HG03175 (cell line): ENCODE measurements at regions not wholly inside any gene's neighbourhood (a gene's known extent, or its start where the extent isn't known, plus 50 kb on each side); places are given as distances from the start of the nearest gene placed in this dataset.

ENCODE experiments used
- ATAC-seq: cut with Tn5 transposase; IDR thresholded peaks from one replicate; pipeline ENCODE4 v1.9.1; 2021; ENCODE audit warnings: mild to moderate bottlenecking, moderate library complexity; ENCODE audit not compliant: unreplicated experiment

DNA sequence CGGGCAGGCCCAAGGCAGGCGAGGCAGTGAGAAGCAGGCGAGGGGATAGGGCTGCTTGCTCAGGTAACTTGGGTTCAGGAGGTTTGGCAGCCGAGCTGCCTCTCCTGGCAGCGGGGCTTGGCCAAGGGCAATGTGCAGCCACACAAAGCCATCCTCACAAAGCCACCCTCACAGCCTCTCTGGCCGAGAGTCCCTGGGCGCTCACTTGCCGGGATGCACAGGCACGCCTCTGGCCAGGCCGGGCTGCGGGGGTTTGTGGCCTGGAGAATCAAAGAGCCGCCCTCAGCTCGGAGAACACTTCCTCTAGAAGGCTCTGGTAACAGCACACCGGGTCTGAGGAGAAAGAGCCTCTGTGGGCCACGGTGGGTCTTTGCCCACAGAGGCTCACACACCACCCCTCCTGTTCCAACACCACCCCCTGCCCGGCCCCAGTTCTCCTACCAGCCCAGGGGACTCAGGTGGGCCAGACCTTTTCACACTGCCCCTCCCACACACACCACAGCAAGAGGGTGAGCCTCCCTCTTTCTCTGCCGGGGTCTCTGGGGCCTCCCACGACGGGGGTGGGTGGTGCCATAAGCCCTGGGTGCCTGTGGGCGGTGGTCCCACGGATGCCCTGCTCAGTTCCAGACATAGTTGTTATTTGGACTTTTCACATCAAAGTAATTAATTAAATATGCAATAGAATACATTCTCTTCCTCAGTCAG lies 186.9 kb downstream of the ZFP36L2 start:
- ATAC-seq, result no peak

DNA sequence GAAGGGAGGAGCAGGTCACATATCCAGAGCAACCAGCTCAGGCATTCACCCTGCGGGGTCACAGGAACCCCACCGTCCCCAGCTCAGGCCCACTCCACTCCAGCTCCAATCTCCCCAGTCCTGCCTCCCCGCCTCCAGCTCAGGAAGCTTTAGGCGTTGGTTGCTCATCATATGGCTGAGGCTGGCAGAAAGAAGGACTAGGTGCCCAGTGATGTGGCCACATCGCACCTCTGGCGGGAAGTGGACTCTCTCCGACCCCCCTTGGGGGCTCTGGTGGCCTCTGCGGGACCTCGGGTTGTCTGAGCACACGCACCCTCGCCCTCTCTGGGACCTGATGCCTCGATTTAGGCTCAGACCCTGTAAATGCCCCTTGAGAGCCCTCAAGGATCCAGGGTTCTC lies 187.7 kb downstream of the ZFP36L2 start:
- ATAC-seq, result no peak

DNA sequence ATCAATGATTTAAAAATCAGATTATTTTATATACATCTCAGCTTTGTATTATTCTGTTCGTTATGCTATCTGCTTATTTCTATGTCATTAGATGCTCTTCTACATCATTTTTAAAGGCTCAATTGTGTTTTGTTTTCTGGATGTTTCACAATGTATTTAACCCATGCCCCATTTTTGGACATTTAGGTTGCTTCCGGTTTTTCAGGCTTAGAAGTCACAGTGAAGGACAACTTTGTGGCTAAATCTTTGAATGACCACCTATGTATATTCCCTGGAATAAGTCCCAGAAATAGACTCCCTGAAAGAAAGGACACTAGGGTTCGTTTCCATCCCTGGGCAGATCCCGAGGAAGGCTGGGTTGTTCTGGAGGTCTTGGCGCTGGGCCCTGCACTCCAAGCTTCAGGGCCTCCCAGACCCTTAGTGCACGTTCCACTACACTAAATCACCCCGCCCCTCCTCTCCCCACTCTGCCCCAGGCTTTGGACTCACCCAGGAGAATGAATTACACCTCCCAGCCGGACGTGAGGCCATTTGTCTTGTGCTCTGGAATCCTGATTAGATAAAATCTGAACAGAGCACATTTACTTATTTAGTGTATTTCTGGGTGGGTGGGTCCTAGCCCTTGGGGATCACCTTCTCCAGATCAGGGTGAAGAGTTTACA lies 188.2 kb downstream of the ZFP36L2 start:
- no peak for ATAC-seq

DNA sequence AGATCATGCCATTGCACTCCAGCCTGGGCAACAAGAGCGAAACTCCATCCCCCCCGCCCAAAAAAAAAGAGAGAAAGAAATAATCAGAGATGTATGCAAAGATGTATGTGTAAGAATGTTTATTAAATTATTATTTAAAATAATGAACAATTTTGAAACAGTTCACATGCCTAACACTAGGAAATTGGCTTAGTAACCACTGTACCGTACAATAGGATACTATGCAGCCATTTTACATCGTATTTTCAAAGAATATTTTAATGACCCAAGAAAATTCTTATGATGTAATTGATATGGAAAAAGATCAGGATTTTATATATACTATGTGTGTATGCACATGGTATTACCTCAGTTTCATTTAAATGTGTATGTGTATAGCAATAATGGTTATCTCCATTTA lies 190.5 kb downstream of the ZFP36L2 start:
- no peak for ATAC-seq

DNA sequence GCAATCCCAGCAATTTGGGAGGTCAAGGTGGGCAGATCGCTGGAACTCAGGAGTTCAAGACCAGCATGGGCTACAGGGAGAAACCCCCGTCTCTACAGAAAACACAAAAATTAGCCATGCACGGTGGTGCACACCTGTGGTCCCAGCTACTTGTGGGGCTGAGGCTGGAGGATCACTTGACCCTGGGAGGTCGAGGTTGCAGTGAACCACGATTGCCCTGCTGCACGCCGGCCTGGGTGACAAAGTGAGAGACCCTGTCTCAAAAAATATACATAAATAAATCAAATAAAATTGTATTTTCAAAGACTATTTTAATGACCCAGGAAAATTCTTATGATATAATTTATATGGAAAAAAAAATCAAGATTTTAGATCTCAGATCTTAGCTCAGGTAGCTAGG lies 191.5 kb downstream of the ZFP36L2 start:
- no peak for ATAC-seq

DNA sequence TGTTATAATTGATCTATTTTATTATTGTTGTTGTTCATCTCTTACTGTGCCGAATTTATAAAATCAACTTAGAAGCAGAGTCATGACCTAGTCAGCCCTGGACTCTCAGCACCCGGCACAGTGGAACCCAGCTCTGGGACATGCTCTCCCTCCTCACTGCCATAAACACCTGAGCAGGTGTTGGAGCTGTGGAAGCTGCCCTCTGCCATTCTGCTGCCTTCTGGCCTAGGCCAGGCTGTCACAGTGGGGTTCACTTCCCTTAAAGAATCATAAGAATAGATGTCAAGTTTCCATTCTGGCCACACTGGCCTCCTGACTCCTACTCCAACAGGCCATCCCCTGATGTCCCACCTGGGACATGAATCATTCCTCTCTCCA lies 192.2 kb downstream of the ZFP36L2 start:
- ATAC-seq, result no peak

GRCh38 chr2:43033466-43034241 lies 192.8 kb downstream of the ZFP36L2 start:
- no peak for ATAC-seq

DNA sequence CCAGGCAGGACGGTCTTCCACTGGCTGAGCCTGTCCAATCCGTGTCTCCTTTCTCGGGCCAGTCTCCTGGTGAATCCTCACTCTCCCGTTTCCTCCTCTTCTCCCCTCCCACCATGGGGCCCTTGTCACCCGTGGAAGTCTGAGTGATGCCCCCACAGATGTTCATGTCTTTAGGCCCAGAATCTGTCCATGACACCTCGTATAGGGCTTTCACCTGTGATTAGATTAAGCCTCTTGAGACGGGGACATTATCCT lies 193.5 kb downstream of the ZFP36L2 start:
- no peak for ATAC-seq

DNA sequence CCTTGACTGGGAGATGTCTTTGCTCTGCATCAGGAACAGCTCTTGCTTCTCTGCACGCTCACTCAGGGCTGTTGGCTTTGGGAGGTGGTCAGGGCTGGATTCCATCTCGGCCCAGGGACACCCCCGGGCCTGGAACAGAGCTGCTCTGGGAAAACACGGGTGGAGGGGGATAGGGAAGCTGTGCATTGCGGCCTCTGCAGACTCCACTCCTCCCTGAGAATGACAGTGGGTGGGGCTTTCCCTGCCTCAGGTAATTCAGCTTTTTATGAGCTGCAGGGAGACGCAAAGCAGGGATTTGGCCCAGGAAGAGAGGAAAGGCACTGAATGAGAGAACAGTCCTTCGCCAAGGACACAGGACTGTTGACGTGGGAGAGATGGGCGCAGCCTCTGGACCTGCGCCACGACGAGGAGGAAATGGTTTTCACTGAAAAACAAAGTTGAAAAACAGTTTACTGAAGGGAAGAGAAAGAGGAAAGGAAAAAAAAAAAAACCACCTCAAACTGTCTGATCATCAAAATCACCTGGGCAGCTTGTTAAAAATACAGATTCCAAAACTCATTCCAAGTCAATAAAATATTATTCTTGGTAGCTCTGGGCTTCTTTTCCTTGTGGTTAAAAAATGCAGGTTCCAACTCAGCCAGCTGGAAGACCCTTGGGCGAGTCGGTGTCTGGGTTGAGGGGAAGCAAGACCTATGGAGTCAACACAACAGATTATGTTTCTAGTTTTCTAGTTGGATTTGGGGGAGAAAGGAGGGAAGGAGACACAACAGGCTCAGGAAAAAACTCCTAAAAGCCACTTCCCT lies 194.0 kb downstream of the ZFP36L2 start:
- no peak for ATAC-seq

- no peak for ATAC-seq
Measured at GRCh38 chr2:43031471-43032212, 194.8 kb downstream of the ZFP36L2 start.

- no peak for ATAC-seq
Measured at GRCh38 chr2:43030551-43031307, 195.7 kb downstream of the ZFP36L2 start.

DNA sequence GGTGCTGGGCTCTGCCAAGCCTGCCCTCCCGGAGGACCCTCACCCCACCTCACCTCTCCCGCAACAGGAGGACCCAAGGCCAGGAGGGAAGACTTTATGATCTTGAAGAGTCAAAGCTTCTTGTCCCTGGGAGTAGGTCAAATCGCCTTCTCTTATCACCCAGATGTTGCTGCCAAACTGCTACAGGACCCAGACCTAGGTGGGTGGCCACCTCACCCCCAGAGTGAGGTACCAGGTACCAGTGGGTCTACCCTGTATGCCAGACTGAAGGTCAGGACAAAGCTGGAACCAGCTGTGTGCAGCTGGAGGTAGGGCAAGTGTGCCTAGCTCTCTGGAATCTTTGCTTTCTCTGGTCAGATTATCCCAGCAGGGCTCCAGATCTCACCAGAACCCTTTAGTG lies 197.2 kb downstream of the ZFP36L2 start:
- no peak for ATAC-seq

- no peak for ATAC-seq
Measured at GRCh38 chr2:43028188-43028587, 198.2 kb downstream of the ZFP36L2 start.

DNA sequence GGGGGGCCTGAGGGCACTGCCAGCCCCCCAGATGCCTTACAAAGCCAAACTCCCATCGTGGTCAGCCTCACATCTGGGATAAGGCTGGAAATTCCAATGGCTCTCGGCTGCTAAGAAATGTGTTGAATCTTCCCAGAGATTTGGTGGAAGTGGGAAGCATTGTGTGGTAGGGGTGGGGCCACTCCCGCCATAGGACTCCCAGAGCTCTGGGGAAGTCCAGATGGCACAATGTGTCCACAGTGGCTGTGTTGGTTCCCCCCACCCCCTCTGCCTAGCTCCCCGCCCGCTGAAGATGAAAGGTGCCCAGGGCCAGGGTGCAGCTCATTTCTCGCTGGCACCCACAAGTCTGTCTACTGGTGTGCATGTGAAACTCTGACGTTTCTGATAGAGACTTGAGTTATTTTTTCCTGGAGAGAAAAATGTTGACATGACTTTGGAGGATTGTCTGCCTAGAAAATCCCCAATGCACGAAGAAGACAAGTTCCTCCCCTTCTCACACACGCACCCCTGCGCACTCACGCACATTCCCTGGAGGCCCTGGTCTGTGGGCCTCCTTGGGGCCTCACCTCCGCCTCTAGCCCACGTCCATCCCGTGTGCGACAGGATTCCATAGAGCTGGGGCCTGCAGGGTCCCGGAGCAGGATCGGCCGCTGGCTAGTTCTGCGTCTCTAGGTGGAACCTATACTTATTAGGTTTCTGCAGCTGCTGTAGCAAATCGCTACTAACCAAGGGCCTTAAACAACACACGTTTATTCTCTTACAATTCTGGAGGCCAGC lies 199.1 kb downstream of the ZFP36L2 start:
- ATAC-seq, result no peak

- no peak for ATAC-seq
Measured at GRCh38 chr2:43026426-43027096, 199.8 kb downstream of the ZFP36L2 start.

- ATAC-seq, result no peak
Measured at GRCh38 chr2:43025709-43026295, 200.6 kb downstream of the ZFP36L2 start.

DNA sequence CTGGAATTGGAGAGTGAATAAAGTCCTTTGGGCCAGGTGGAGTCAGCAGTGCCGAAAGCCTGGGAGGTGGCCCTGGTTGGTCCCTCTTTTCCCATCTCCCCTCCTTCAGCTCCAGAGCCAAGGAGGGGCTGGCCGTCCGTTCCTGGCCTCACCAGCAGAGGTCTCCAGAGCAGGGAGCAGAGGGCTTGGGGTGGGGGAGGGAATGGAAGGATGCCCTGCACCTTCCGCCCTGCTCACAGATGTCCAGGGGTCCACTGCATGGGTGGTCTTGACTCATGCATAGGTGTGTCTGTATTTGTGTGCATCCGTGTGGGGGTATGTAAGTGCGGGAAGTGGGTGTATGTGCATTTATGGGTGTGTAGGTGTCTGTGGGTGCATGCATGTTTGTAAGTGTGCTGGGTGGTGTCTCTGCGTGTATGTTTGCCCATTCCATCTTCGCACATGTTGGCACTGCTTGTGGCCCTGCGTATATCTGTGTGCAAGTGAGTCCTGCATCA lies 201.8 kb downstream of the ZFP36L2 start:
- ATAC-seq, result no peak

DNA sequence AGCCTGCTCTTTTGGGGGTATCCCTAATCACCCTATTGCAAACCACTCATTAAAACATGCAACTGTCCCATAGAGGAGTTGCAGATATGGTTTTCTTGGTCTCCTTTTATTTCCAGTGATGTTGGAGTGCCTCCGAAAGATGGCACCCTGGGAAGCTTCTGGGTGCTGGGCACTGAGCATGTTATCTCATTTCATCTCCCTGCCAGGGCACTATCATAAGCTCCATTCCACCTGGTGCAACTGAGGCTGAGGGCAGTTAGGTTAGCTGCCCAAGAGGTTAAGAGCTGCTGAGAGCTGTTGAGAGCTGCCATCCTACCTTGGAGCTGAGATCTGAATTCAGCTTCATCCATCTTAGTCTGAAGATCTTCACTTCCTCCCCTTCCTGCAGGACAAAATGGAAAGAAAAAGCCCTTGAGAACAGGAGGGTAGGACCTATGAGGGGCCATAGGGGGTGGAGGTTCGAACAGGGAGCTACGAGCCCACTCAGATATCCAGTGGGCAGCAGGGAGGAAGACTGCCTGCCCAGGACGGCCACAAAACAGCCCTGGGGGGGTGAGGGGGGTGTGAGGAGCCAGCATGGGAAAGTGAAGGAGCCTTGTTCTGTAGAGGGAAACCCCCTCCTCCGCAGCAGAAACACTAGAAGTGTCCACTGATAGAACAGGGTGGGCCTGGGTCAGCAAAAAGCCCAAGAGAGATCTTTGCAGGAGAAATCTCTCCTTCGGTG lies 202.5 kb downstream of the ZFP36L2 start:
- no peak for ATAC-seq
